ENCODE measurements at regions not wholly inside any gene's neighbourhood (a gene's known extent, or its start where the extent isn't known, plus 50 kb on each side); places are given as distances from the start of the nearest gene placed in this dataset.
A peak's percentile ranks its signal among the peaks of the same experiment; 100 is the strongest.

DNA sequence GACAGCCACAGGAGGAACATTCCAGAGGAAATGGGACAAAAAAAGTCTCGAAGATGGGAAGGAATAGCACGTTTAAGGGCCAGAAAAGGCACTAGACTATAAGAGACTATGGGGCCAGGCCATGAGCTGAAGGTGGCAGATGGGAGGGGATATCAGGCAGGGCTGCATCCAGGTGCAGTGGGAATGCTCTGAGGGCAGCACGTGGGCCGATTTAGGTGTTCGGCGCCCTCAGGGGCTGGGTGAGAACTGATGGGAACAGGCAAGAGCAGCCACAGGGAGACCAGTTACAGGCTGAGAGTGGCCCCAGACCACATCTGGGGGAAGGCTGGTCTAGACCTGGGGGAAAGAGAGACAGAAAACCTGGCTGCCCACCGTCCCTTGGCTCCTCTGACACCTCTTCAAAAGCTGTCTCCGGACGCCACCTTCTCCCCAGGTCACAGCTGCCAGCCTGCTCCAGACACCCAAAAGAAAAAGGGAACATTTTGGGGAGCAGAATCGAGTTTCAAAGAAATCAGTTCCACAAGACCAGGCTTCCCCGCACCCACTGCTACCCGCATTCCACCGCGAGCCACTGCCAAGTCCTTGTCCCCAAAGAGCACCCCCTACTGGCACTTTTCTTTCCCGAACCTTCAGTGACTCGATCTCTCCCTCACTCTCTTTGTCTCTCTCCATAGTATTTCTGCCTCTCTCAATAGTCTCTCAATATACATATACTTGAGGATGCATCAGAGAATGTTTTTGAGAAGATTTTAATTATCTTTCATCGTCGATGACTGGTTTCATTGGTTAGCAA is 190.1 kb upstream of the AGAP1 start:
- DNase-seq (ENCODE audit: low spot score): no peak

DNA sequence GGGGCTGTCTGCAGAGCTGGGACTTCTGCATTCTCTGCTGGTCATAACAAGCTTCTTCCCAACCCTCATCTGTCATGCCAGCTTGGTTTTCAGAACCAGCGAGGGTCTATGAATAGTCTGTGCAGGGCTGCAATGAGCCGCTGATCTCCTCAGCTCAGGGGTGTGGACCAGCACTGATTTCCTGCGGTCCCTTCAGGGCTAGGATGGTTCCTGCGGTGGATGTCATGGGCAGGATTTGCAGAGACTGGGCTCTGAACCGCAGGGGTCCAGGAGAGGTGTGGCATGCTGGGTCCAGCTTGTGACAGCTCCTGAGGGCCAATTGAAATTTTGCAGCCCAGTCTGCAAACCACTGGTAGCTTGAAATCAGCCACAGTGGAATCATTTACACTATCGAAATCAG is 188.2 kb upstream of the AGAP1 start:
- DNase-seq (ENCODE audit: low spot score): no peak

DNA sequence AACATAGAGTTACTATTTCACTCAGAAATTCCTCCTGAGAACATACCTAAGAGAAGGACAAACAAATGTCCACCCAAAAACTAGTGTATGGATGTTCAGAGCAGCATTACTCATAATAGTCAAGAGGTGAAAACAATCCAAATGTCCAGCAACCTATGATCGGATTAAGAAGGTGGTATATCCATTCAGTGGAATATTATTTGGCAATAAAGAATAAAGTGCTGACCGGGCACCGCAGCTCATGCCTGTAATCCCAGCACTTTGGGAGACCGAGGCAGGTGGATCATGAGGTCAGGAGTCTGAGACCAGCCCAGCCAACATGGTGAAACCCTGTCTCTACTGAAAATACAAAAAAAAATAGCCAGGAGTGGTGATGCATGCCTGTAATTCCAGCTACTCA is 182.8 kb upstream of the AGAP1 start:
- no peak for DNase-seq (ENCODE audit: low spot score)

GRCh38 chr2:235312571-235312970 is 181.3 kb upstream of the AGAP1 start:
- DNase-seq (ENCODE audit: low spot score): no peak

DNA sequence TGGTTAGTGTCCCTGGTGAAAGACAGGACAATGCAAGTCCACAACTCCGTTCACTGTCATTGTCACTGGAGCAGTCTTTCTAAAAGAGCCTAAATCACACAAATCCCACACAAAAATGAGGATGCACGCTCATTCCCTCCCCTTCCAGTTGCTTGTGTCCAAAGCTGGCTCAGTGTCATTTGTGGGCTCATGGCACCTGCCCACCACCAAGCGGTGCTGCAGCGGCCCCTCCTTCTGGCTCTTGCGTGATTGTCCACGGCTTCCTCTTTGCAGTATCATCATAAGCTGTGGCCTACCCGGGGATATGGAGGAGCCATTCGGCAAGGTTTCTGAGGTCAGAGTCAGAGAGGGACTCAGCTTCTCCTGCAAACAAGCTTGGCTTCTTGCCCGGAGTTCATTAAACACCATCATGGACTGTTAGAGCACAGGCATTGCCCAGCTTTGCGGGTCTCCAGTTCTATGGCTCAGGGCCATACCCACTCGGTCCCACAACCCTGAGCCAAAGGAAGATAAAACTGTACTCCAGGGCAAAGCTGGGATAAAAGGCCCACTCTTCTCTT is 179.4 kb upstream of the AGAP1 start:
- DNase-seq (ENCODE audit: low spot score): no peak

DNA sequence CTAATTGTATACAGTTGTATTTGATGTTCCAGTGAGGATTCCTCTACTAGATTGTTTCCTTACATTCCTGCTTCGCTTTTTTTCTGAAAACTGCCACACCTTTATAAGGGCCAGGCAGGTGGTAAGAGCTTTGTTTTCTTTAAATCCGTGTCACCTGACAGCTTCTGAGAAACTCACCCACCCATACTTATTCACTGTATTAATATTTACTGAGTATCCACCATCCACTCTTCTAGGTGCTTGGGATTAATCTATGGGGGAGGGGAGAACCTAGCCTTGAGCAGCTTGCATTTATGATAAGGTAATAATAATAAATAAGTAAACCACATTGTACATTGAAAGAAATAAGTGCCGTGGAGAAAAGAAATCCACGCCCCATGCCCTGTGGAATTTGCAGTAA is 174.7 kb upstream of the AGAP1 start:
- DNase-seq (ENCODE audit: low spot score): no peak

- DNase-seq (ENCODE audit: low spot score): peak; percentile 32
Measured at GRCh38 chr2:235320326-235320725, 173.5 kb upstream of the AGAP1 start.

DNA sequence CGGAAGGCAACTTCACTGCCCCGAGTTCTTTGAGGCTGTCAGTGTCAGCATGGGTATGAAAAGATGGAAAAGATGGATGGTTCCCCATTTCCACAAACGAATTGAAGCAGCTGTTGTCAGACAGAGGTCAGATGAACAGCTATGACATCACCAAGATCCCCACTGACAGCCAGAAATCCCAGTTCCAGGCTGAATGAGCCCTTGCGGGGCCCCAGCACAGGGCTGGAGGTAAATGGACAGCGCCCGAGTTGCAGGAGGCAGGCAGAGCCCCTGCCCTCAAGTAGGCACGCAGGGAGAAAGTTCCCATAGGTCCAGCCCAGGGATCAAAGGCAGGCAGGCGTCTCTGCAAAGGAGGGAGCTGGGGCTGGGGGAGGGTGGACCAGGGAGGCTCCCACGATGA is 169.5 kb upstream of the AGAP1 start:
- no peak for DNase-seq (ENCODE audit: low spot score)

GRCh38 chr2:235325151-235325550 is 168.7 kb upstream of the AGAP1 start:
- DNase-seq (ENCODE audit: low spot score): no peak

GRCh38 chr2:235328991-235329390 is 164.9 kb upstream of the AGAP1 start:
- DNase-seq (ENCODE audit: low spot score): no peak

DNA sequence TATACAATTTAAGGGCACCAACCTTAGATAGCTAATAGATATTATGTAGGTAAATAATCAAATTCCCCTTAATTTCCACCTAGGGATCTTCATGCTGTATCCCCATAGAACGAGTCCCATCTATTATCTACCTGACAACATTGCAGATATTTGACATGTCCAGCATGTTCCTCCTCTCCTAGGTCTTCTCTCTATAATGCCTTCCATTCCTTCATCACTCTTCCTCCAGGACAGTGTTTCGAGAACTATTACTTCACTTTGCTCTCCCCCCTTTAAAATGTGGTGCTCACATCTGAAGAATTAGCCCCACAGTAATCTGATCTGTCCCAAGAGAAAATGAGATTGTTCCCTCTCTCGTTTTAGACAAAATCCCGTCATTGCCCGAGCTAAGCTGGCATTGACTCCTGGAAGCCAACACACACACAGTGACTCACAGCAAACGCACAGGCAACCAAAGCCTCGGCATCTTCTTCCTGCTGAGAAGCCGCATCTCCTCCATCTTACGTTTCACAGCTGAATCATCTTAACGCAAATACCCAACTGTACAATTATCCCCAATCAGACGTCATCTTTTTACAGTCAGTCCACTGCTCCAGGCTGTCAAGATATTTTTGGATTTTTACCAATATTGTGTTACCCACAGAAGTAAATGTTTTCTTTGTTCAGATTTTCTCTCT is 162.9 kb upstream of the AGAP1 start:
- peak; percentile 93 for DNase-seq (ENCODE audit: low spot score)

DNA sequence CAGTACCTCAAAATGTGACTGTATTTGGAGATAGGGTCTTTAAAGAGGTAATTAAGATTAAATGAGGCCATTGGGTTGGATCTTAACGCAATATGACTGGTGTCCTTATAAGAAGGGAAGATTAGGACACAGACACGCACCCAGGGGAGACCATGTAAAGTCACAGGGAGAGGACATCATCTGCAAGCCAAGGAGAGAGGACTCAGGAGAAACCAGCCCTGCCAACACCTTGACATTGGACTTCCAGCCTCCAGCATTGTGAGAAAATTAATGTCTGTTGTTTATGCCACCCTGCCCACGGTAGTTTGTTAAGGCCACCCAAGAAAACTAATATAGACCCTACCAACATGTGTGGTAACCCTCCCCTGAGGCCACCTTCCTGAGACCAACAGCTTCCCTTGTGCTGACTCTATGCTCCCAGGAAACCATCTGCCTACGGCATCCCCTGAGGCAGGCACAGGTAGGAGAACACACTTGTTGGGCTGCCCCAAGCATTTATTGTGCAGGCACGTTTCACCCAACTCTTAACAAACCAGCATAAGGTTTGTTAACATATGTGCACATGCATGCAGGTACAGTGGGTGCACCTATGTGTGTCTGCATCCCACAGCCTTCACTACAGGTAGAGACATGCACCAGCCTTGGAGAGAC is 161.5 kb upstream of the AGAP1 start:
- no peak for DNase-seq (ENCODE audit: low spot score)

DNA sequence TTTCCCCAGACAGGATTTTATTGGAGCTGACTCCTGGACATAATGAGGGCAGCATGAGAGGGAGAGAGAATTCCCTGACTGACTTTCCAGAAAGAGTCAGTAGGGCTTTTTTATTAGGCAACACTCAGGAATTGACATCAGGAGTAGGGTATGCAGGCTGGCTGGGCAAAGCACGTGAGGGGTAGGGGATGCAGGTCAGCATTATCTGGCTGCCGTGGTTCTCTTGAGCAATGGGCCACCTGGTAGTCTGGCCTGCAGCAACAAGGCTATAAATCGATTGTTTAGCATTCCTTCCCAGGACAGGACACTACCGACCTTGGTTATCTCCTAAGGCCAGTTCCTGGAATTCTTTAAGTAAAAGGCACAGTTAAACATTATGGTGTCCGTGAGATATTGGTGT is 160.8 kb upstream of the AGAP1 start:
- peak; percentile 26 for DNase-seq (ENCODE audit: low spot score)

DNA sequence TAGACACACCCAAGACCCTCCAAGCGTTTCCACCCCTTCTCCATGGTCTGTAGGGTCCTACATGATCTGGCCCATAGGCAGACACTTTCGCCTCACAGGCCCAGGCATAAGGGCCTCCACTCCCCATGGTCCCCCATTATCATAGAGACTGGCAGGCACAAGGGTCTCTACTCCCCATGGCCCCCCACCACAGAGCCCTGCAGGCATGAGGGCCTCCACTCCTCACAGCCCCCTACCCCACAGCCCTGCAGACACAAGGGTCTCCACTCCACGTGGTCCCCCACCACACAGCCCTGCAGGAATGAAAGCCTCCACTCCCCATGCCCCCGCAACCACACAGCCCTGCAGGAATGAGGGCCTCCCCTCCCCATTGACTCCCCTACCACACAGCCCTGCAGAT is 159.7 kb upstream of the AGAP1 start:
- no peak for DNase-seq (ENCODE audit: low spot score)

GRCh38 chr2:235343156-235343774 is 150.6 kb upstream of the AGAP1 start:
- peak; percentile 69 for DNase-seq (ENCODE audit: low spot score)

GRCh38 chr2:235343869-235344268 is 150.0 kb upstream of the AGAP1 start:
- DNase-seq (ENCODE audit: low spot score): peak; percentile 62

GRCh38 chr2:235345745-235346144 is 148.1 kb upstream of the AGAP1 start:
- no peak for DNase-seq (ENCODE audit: low spot score)

DNA sequence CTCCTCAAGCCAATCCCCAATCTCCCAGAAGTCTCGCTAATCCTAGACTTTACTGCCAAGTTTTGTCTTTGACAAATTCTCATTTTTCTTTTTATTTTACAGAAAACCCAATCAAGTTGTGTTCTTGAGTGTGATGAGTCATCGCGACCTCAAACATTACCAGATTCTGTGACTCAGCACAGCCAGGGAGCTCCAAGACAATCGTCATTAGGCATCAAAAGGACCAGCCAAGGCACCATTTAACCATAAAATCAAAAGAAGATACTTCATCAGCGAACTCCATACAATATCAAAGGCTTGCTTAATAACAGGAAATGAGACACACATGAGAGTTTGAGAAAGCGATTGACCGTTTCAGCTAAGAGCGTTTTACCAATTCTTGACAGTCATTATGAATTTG is 146.2 kb upstream of the AGAP1 start:
- DNase-seq (ENCODE audit: low spot score): peak; percentile 87

- no peak for DNase-seq (ENCODE audit: low spot score)
Measured at GRCh38 chr2:235348329-235348728, 145.5 kb upstream of the AGAP1 start.

DNA sequence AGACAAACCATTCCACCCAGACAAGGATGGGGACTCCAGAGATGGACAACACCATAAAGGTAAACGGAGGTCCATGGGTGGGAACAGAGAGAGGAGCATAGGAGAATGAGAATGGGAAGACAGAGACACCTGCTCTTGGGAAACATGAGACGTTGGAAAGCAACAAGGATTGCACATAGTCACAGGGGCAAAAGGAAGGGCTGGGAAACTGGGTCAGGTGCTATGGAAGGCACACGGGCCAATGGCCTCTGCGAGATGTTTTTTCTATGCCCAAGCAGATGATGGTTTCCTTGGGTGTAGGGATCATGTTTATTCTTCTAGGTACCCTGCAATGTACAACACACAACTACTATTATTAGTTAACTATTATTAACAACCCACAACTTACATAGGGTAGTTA is 143.6 kb upstream of the AGAP1 start:
- DNase-seq (ENCODE audit: low spot score): no peak

GRCh38 chr2:235352541-235352940 is 141.3 kb upstream of the AGAP1 start:
- DNase-seq (ENCODE audit: low spot score): no peak

- no peak for DNase-seq (ENCODE audit: low spot score)
Measured at GRCh38 chr2:235357881-235358280, 136.0 kb upstream of the AGAP1 start.
